Smooth muscle cell (in vitro differentiated cells): ENCODE measurements at regions not wholly inside any gene's neighbourhood (a gene's known extent, or its start where the extent isn't known, plus 50 kb on each side); places are given as distances from the start of the nearest gene placed in this dataset.
A peak's percentile ranks its signal among the peaks of the same experiment; 100 is the strongest.

Source experiments
- DNase-seq: peaks from one replicate; lab custom pipeline; 2025; ENCODE audit not compliant: unreplicated experiment; lab: John Stamatoyannopoulos, UW
- H2AFZ ChIP-seq: fragments of 200-600 bp; sonication (generic); 2 replicates; pipeline ENCODE4 v1.6.0; 2016; ENCODE audit warnings: antibody characterized with exemption, low read depth, mild to moderate bottlenecking
- H3F3A ChIP-seq: fragments of 200-600 bp; sonication (generic); 2 replicates; pipeline ENCODE4 v1.6.0; 2017; ENCODE audit warnings: antibody characterized with exemption, low read depth
- H3K27ac ChIP-seq: fragments of 200-600 bp; sonication (generic); 2 replicates; pipeline ENCODE4 v1.5.1; 2016; ENCODE audit warnings: low read depth, mild to moderate bottlenecking
- H3K27me3 ChIP-seq: fragments of 200-600 bp; sonication (generic); 2 replicates; pipeline ENCODE4 v1.6.1; 2016; ENCODE audit warnings: low read depth, mild to moderate bottlenecking
- H3K36me3 ChIP-seq: fragments of 200-600 bp; sonication (generic); 2 replicates; pipeline ENCODE4 v1.5.1; 2016; ENCODE audit warnings: low read depth
- H3K4me1 ChIP-seq: fragments of 200-600 bp; sonication (generic); 2 replicates; pipeline ENCODE4 v1.5.1; 2016; ENCODE audit warnings: low read depth
- H3K4me2 ChIP-seq: fragments of 200-600 bp; sonication (generic); 2 replicates; pipeline ENCODE4 v1.6.0; 2016; ENCODE audit warnings: mild to moderate bottlenecking
- H3K4me3 ChIP-seq: fragments of 200-600 bp; sonication (generic); 2 replicates; pipeline ENCODE4 v1.5.1; 2016; ENCODE audit warnings: mild to moderate bottlenecking
- H3K79me2 ChIP-seq: fragments of 200-600 bp; sonication (generic); 2 replicates; pipeline ENCODE4 v1.6.0; 2016; ENCODE audit warnings: low read depth, mild to moderate bottlenecking
- H3K9ac ChIP-seq: fragments of 200-600 bp; sonication (generic); 2 replicates; pipeline ENCODE4 v1.6.0; 2016; ENCODE audit warnings: low read depth
- H3K9me3 ChIP-seq: fragments of 200-600 bp; sonication (generic); replicated peaks from 2 replicates; pipeline ENCODE4 v1.5.1; 2016; ENCODE audit warnings: low read depth
- H4K20me1 ChIP-seq: fragments of 200-600 bp; sonication (generic); 2 replicates; pipeline ENCODE4 v1.6.0; 2016; ENCODE audit warnings: low read depth
- CTCF ChIP-seq: fragments of 200-600 bp; sonication (generic); IDR thresholded peaks from 2 replicates; pipeline ENCODE4 v1.5.1; 2017; ENCODE audit warnings: borderline replicate concordance, mild to moderate bottlenecking, antibody characterized with exemption; ENCODE audit not compliant: insufficient read depth, poor library complexity, severe bottlenecking
- WGBS: methylation state at CpG from one replicate; pipeline ENCODE4 v1.1.7; 2016; ENCODE audit warnings: low lambda C conversion rate; 5-methylcytosine and 5-hydroxymethylcytosine counted together

DNA sequence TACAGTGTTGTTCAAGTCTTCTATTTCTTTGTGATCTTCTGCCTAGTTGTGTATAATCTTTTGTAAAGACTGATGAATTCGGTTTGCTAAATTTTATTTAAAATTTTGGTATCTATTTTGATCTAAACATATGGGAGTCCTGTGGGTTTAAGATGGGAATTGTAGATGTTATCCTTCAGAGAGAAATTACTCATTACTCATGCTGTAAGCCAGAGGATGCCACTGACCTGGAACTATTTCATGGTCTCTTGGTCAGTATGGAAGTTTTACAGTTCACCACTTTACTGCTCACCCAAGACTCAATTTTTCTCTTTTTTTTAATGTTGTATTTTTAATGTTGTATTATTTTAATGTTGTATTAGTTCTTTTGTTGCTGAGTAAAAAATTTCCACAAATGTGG, 138.6 kb upstream of the B3GALT2 start:
- Histone ChIP-seq H3K4me1 (no peaks in the 10 kb centered on the region), H3F3A (no peaks in the 10 kb centered on the region), H3K27ac (no peak overlapping the region), H3K4me3 (no peak overlapping the region), H4K20me1 (no peaks in the 10 kb centered on the region), H3K27me3 (no peaks in the 10 kb centered on the region), H2AFZ (no peak overlapping the region), H3K4me2 (no peak overlapping the region), H3K9ac (no peak overlapping the region), H3K36me3 (peaks cover 4% of the 10 kb centered on the region), H3K79me2 (no peaks in the 10 kb centered on the region), H3K9me3 (peaks cover 7% of the 10 kb centered on the region)
- no peak for DNase-seq
- 100% methylated on average over 1 of the region's 1 CpG for WGBS
- no peak for TF ChIP-seq CTCF

- Histone ChIP-seq H3F3A (no peaks in the 10 kb centered on the region), H3K79me2 (no peaks in the 10 kb centered on the region), H4K20me1 (no peaks in the 10 kb centered on the region), H3K4me3 (no peak overlapping the region), H3K9ac (no peak overlapping the region), H3K27me3 (no peaks in the 10 kb centered on the region), H3K27ac (no peak overlapping the region), H3K4me1 (no peaks in the 10 kb centered on the region), H3K36me3 (no peaks in the 10 kb centered on the region), H2AFZ (no peak overlapping the region), H3K9me3 (peaks cover 13% of the 10 kb centered on the region), H3K4me2 (peak overlapping the region; percentile 28)
- 15% methylated on average over 2 of the region's 2 CpGs for WGBS
- no peak for DNase-seq
- TF ChIP-seq CTCF: no peak
Measured at GRCh38 chr1:193322211-193322610, 135.8 kb upstream of the B3GALT2 start.

GRCh38 chr1:193321242-193321840, 134.9 kb upstream of the B3GALT2 start:
- DNase-seq: no peak
- Histone ChIP-seq H3K4me1 (no peaks in the 10 kb centered on the region), H3K9ac (no peak overlapping the region), H2AFZ (no peak overlapping the region), H3K9me3 (peaks cover 13% of the 10 kb centered on the region), H3K36me3 (no peaks in the 10 kb centered on the region), H3K4me3 (no peak overlapping the region), H3K27ac (no peak overlapping the region), H4K20me1 (no peaks in the 10 kb centered on the region), H3K4me2 (peak overlapping the region; percentile 31), H3K27me3 (no peaks in the 10 kb centered on the region), H3F3A (no peaks in the 10 kb centered on the region), H3K79me2 (no peaks in the 10 kb centered on the region)
- WGBS: 76% methylated on average over 2 of the region's 2 CpGs
- no peak for TF ChIP-seq CTCF

- 82% methylated on average over 2 of the region's 2 CpGs for WGBS
- H3F3A ChIP-seq: no peaks in the 10 kb centered on the region
- H4K20me1 ChIP-seq: no peaks in the 10 kb centered on the region
- H3K4me1 ChIP-seq: no peaks in the 10 kb centered on the region
- no peak overlapping the region for H2AFZ ChIP-seq
- no peak overlapping the region for H3K4me3 ChIP-seq
- no peak overlapping the region for H3K4me2 ChIP-seq
- no peak overlapping the region for H3K27ac ChIP-seq
- H3K9me3 ChIP-seq: peaks cover 13% of the 10 kb centered on the region
- no peaks in the 10 kb centered on the region for H3K79me2 ChIP-seq
- DNase-seq: no peak
- no peak overlapping the region for H3K9ac ChIP-seq
- no peaks in the 10 kb centered on the region for H3K36me3 ChIP-seq
- TF ChIP-seq CTCF: no peak
- H3K27me3 ChIP-seq: no peaks in the 10 kb centered on the region
Measured at GRCh38 chr1:193320270-193320669, 133.9 kb upstream of the B3GALT2 start.
